A549 (cell line): ENCODE measurements at regions not wholly inside any gene's neighbourhood (a gene's known extent, or its start where the extent isn't known, plus 50 kb on each side); places are given as distances from the start of the nearest gene placed in this dataset.
"Not testable (repeated sequence)": the region's sequence is repeated elsewhere in the genome, so short reads cannot be mapped to it uniquely, and the experiment has no call there.

Experiments
- ATAC-seq, 2 experiments: fragments of 200-7000 bp in 1 of 2; fragments of >200 bp in 1 of 2; cut with Nextera tagmentation in 1 of 2; cut with Tn5 transposase in 1 of 2; 3 replicates each; pipeline versions ENCODE4 v1.8.0 to v1.9.1; 2018 to 2020; ENCODE audit warnings: mild to moderate bottlenecking in 1 of 2, moderate library complexity in 1 of 2
- CTCF ChIA-PET: fragments of 300-600 bp; sonication (Branson Sonifier 250); formaldehyde crosslinking; extraction: SDS; loops from one replicate; lab custom pipeline; 2021; ENCODE audit warnings: antibody characterized with exemption, inconsistent platforms; lab: Yijun Ruan, JAX
- POLR2A ChIA-PET: fragments of 350-600 bp; formaldehyde crosslinking; extraction: SDS; loops from one replicate; lab custom pipeline; 2021; ENCODE audit warnings: antibody characterized with exemption, inconsistent platforms; lab: Yijun Ruan, JAX
- DNase-seq, 2 experiments: peaks; one replicate each; pipeline versions ENCODE4 v3.0.0 to v3.0.0-alpha.2; 2011 to 2016; ENCODE audit warnings: low read depth in 1 of 2, low spot score in 1 of 2
- FAIRE-seq: peaks from 2 replicates; lab custom pipeline; 2011; peaks lifted over from hg19 to GRCh38; lab: Jason Lieb, UNC
- H3K27ac ChIP-seq, 2 experiments: fragments of >200 bp; sonication (Bioruptor Twin); formaldehyde crosslinking; 3 replicates each; pipeline ENCODE4 v1.5.1; 2016 to 2017
- H3K4me1 ChIP-seq: fragments of >200 bp; sonication (Bioruptor Twin); formaldehyde crosslinking; 3 replicates; pipeline ENCODE4 v1.6.1; 2016
- H3K4me2 ChIP-seq: fragments of >200 bp; sonication (Bioruptor Twin); formaldehyde crosslinking; 3 replicates; pipeline ENCODE4 v1.6.1; 2016
- H3K4me3 ChIP-seq: fragments of >200 bp; sonication (Bioruptor Twin); formaldehyde crosslinking; 3 replicates; pipeline ENCODE4 v1.5.1; 2016
- H3K9me3 ChIP-seq: fragments of >200 bp; sonication (Bioruptor Twin); formaldehyde crosslinking; 3 replicates; pipeline ENCODE4 v1.6.1; 2016
- CBX2 ChIP-seq: fragments of 200-600 bp; sonication (generic); IDR thresholded peaks from 2 replicates; pipeline ENCODE4 v1.6.1; 2016; ENCODE audit warnings: low read depth, mild to moderate bottlenecking, borderline replicate concordance
- CEBPB ChIP-seq, 2 experiments: fragments of >200 bp in 1 of 2; sonication (Bioruptor Twin) in 1 of 2; formaldehyde crosslinking in 1 of 2; IDR thresholded peaks; 2 replicates each; pipeline ENCODE4 v1.6.1; 2012 to 2016
- EHF ChIP-seq: fragments of 250-450 bp; sonication (Bioruptor Pico); IDR thresholded peaks from 2 replicates; pipeline ENCODE4 v1.5.0; 2020; ENCODE audit warnings: mild to moderate bottlenecking
- FOSB ChIP-seq: fragments of 250-450 bp; sonication (Bioruptor Pico); IDR thresholded peaks from 2 replicates; pipeline ENCODE4 v1.5.0; 2020; ENCODE audit warnings: mild to moderate bottlenecking, moderate library complexity
- JUN ChIP-seq, 2 experiments: fragments of >200 bp; sonication (Bioruptor Twin); formaldehyde crosslinking; IDR thresholded peaks; 2 replicates in 1 of 2; 3 replicates in 1 of 2; pipeline ENCODE4 v1.6.1; 2016 to 2017
- JUNB ChIP-seq: fragments of >200 bp; sonication (Bioruptor Twin); formaldehyde crosslinking; IDR thresholded peaks from 2 replicates; pipeline ENCODE4 v1.6.1; 2016
- MAFK ChIP-seq: fragments of 450-650 bp; IDR thresholded peaks from 2 replicates; pipeline ENCODE4 v1.6.1; 2014; ENCODE audit not compliant: partially characterized antibody
- NR3C1 ChIP-seq: fragments of >200 bp; sonication (Bioruptor Twin); formaldehyde crosslinking; IDR thresholded peaks from 3 replicates; pipeline ENCODE4 v1.6.1; 2017
- PHF8 ChIP-seq: fragments of 200-600 bp; sonication (generic); IDR thresholded peaks from 2 replicates; pipeline ENCODE4 v1.6.1; 2016; ENCODE audit warnings: low read depth, mild to moderate bottlenecking, antibody characterized with exemption, moderate library complexity, borderline replicate concordance
- POLR2AphosphoS2 ChIP-seq: conservative IDR thresholded peaks from 2 replicates; pipeline ENCODE4 v1.6.1; 2012; ENCODE audit warnings: low read length, improper control_type of control experiment, inconsistent platforms
- REST ChIP-seq: fragments of 200-600 bp; sonication (generic); IDR thresholded peaks from 2 replicates; pipeline ENCODE4 v1.6.1; 2016; ENCODE audit warnings: antibody characterized with exemption, mild to moderate bottlenecking, moderate library complexity
- RFX5 ChIP-seq: fragments of 450-650 bp; IDR thresholded peaks from 2 replicates; pipeline ENCODE4 v1.7.1; 2014; ENCODE audit warnings: antibody characterized with exemption, mild to moderate bottlenecking, moderate library complexity
- TP53 ChIP-seq: fragments of 250-450 bp; sonication (Bioruptor Pico); IDR thresholded peaks from 2 replicates; pipeline ENCODE4 v1.5.0; 2021; ENCODE audit warnings: mild to moderate bottlenecking, moderate library complexity
- WGBS: methylation state at CpG from one replicate; pipeline ENCODE4 v1.1.6; 2017; ENCODE audit errors: missing lambda C conversion rate; 5-methylcytosine and 5-hydroxymethylcytosine counted together
- TF ChIP-seq, protein P1 (sequence below): fragments of 450-650 bp; IDR thresholded peaks from 2 replicates; pipeline ENCODE4 v1.6.1; 2014; ENCODE audit warnings: antibody characterized with exemption
- TF ChIP-seq, protein P2 (sequence below): fragments of 250-450 bp; sonication (Bioruptor Pico); IDR thresholded peaks from 2 replicates; pipeline ENCODE4 v1.5.0; 2021; ENCODE audit warnings: mild to moderate bottlenecking, moderate library complexity, borderline replicate concordance

GRCh38 chr3:139127101-139127500 is 82.4 kb upstream of the PRR23C start:
- Histone ChIP-seq H3K4me3 (no peak overlapping the region), H3K9me3 (no peaks in the 10 kb centered on the region), H3K4me1 (0 out of 3 replicates have a peak, but pooled peaks cover under 1% of the 10 kb centered on the region), H3K27ac (no peak overlapping the region), H3K4me2 (no peak overlapping the region)
- ChIA-PET CTCF (interaction anchor here (1.0 kb wide), 1 partner anchor 15 kb away, joined by 3 read pairs; no protein-coding TSS in a partner anchor), POLR2A (interaction anchor here (0.6 kb wide), 1 partner anchor 192 kb away, joined by 3 read pairs; no protein-coding TSS in a partner anchor)
- FAIRE-seq (no peak), ATAC-seq (0 out of 6 replicates have a peak, but pooled peaks of 1 of the 2 experiments have one; percentile 34), DNase-seq (no peak)
- WGBS: 8% methylated on average over 1 of the region's 1 CpG
- TF ChIP-seq, protein P1, sequence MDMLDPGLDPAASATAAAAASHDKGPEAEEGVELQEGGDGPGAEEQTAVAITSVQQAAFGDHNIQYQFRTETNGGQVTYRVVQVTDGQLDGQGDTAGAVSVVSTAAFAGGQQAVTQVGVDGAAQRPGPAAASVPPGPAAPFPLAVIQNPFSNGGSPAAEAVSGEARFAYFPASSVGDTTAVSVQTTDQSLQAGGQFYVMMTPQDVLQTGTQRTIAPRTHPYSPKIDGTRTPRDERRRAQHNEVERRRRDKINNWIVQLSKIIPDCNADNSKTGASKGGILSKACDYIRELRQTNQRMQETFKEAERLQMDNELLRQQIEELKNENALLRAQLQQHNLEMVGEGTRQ: no peak
- TF ChIP-seq TP53 (CRISPR knock-in tag) (no peak), MAFK (no peak), POLR2AphosphoS2 (no peak), EHF (CRISPR knock-in tag) (no peak), NR3C1 (no peak), PHF8 (no peak), CEBPB (IDR thresholded peaks at IDR 0.05) (no peak)

- not testable (repeated sequence) for ATAC-seq, FAIRE-seq, H3K4me2 ChIP-seq, DNase-seq, H3K4me3 ChIP-seq, H3K4me1 ChIP-seq, H3K9me3 ChIP-seq, H3K27ac ChIP-seq
- 84% methylated on average over 12 of the region's 12 CpGs for WGBS
- ChIA-PET CTCF (interaction anchor here (1.0 kb wide), 1 partner anchor 16 kb away, joined by 3 read pairs; no protein-coding TSS in a partner anchor), POLR2A (interaction anchor here (0.6 kb wide), 1 partner anchor 191 kb away, joined by 3 read pairs; no protein-coding TSS in a partner anchor)
Observed at GRCh38 chr3:139127629-139128028, 82.9 kb upstream of the PRR23C start.

DNA sequence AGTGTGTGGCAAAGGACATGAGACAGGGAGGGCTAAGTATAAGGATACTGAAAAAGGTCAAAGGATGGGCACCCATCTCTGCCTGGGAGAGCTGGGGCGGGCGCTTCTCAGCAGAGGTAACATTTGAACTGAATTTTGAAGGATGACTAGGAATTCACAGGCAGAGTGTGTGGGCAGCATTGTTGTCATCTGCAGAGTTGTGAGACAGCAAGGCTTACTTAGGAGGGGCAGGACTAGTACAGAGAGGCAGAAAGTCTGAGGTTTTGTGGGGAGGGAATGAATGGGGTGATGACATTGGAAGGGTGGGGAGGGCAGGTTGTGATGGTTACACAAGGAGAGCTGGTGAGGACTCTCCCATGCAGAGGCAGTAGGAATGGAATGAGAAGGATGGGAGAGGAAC is 84.1 kb upstream of the PRR23C start:
- FAIRE-seq: no peak
- CTCF ChIA-PET: no interaction called here

More for the DNA sequence above, 84.1 kb upstream of the PRR23C start:
- Histone ChIP-seq H3K27ac (no peak overlapping the region), H3K9me3 (no peaks in the 10 kb centered on the region), H3K4me2 (no peak overlapping the region), H3K4me1 (no peaks in the 10 kb centered on the region), H3K4me3 (no peak overlapping the region)
- POLR2A ChIA-PET: no interaction called here
- WGBS: 63% methylated on average over 2 of the region's 2 CpGs
- no peak for ATAC-seq
- TF ChIP-seq REST (no peak), JUN (IDR thresholded peaks at IDR 0.05) (no peak), FOSB (no peak), RFX5 (no peak), POLR2AphosphoS2 (no peak), CBX2 (no peak), PHF8 (no peak), JUNB (no peak)
- TF ChIP-seq, protein P2, sequence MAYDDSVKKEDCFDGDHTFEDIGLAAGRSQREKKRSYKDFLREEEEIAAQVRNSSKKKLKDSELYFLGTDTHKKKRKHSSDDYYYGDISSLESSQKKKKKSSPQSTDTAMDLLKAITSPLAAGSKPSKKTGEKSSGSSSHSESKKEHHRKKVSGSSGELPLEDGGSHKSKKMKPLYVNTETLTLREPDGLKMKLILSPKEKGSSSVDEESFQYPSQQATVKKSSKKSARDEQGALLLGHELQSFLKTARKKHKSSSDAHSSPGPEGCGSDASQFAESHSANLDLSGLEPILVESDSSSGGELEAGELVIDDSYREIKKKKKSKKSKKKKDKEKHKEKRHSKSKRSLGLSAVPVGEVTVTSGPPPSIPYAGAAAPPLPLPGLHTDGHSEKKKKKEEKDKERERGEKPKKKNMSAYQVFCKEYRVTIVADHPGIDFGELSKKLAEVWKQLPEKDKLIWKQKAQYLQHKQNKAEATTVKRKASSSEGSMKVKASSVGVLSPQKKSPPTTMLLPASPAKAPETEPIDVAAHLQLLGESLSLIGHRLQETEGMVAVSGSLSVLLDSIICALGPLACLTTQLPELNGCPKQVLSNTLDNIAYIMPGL (CRISPR knock-in tag): no peak
- DNase-seq: no peak
